ENCODE measurements at regions not wholly inside any gene's neighbourhood (a gene's known extent, or its start where the extent isn't known, plus 50 kb on each side); places are given as distances from the start of the nearest gene placed in this dataset.

GRCh38 chr2:198214114-198214596, 409.8 kb downstream of the PLCL1 start:
- Histone ChIP-seq H3K9ac (replicated peaks; ENCODE audit: extremely low read depth, insufficient read depth, low read length) (no peak overlapping the region), H3K4me2 (ENCODE audit: insufficient read depth, low read length) (no peak overlapping the region), H4K20me1 (replicated peaks; ENCODE audit: control insufficient read depth, extremely low read depth, insufficient read depth, low read length) (no peaks in the 10 kb centered on the region), H3K27me3 (ENCODE audit: control insufficient read depth in 2 of 2, insufficient read depth in 2 of 2, low read length in 2 of 2) (peaks cover 0 to 2% of the 10 kb centered on the region in 2 experiments), H3K4me3 (replicated peaks in 1 of 3; ENCODE audit: insufficient read depth in 1 of 3, low read depth in 1 of 3, low read length in 3 of 3) (no peak overlapping the region), H3K36me3 (ENCODE audit: control insufficient read depth in 2 of 2, extremely low read depth in 1 of 2, insufficient read depth in 2 of 2, low read length in 2 of 2) (no peaks in the 10 kb centered on the region), H3K9me3 (replicated peaks; ENCODE audit: control insufficient read depth, insufficient read depth, low read length) (no peaks in the 10 kb centered on the region), H3K9me1 (replicated peaks; ENCODE audit: control insufficient read depth, extremely low read depth, insufficient read depth, low read length) (no peaks in the 10 kb centered on the region), H3K4me1 (ENCODE audit: control insufficient read depth, extremely low read depth, insufficient read depth, low read length) (no peaks in the 10 kb centered on the region), H3K27ac (ENCODE audit: insufficient read depth, low read depth, low read length) (no peak overlapping the region), H3K79me2 (ENCODE audit: control insufficient read depth, insufficient read depth, low read length) (no peaks in the 10 kb centered on the region), H2AFZ (ENCODE audit: low read depth, low read length) (no peak overlapping the region)
- no TSS peak for BruUV-seq (replicated peaks)
- ChIA-PET CTCF (no interaction called here), POLR2A (no interaction called here)
- DNase-seq (ENCODE audit: low read depth, low spot score): no peak
- FAIRE-seq: no peak
- dilution Hi-C loops (cut with MboI; ENCODE audit: extremely low pct_ligation_motif_present, low sequenced_read_pairs): no loop called here
- intact Hi-C loops (cut with micrococcal nuclease): no loop called here
- TF ChIP-seq MYC (IDR thresholded peaks at IDR 0.05; ENCODE audit: low read depth, low read length) (no peak), CTCF (IDR thresholded peaks at IDR 0.05; ENCODE audit: extremely low read depth in 1 of 2, insufficient read depth in 1 of 2, low read depth in 1 of 2, low read length in 2 of 2) (no peak), MAX (IDR thresholded peaks at IDR 0.05; ENCODE audit: insufficient read depth, insufficient read length) (no peak), JUN (IDR thresholded peaks at IDR 0.05; ENCODE audit: borderline replicate concordance, insufficient read depth, insufficient read length, low read depth) (no peak), POLR2AphosphoS5 (IDR thresholded peaks at IDR 0.05; ENCODE audit: insufficient read depth, low read depth, low read length) (no peak), FOS (IDR thresholded peaks at IDR 0.05; ENCODE audit: borderline replicate concordance, insufficient read depth, low read length) (no peak), GATA2 (IDR thresholded peaks at IDR 0.05; ENCODE audit: insufficient read depth, insufficient read length, low read depth, low read length) (no peak), EZH2 (IDR thresholded peaks at IDR 0.05; ENCODE audit: borderline replicate concordance, low read depth, low read length, severe bottlenecking) (no peak), POLR2A (IDR thresholded peaks at IDR 0.05; ENCODE audit: low read depth, low read length) (no peak)
